LHCN-M2 (cell line): ENCODE measurements at regions not wholly inside any gene's neighbourhood (a gene's known extent, or its start where the extent isn't known, plus 50 kb on each side); places are given as distances from the start of the nearest gene placed in this dataset.
"Not testable (repeated sequence)": the region's sequence is repeated elsewhere in the genome, so short reads cannot be mapped to it uniquely, and the experiment has no call there.

Source experiments
- DNase-seq: peaks from one replicate; pipeline ENCODE4 v3.0.0-alpha.2; 2012; ENCODE audit warnings: low read depth

DNA sequence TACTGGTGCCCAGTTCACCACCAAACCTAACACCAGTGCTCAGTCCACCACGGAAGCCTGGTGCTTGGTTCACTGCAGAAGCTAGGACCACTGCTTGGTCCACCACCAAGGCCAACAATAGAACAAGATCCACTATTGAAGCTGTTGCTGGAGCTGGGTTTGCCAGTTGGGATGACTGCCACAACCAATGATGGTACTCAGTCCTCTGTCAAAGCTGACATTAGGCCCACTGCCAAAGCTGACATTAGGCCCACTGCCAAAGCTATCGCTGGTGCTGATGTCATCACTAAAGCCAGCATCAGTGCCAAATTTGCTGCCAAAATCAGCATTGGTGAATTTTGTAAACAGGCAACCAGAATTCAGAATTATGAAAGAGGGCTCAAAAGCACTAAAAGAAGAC is 1850.2 kb upstream of the RAG2 start:
- DNase-seq, result peak; percentile 28

- peak; percentile 53 for DNase-seq
Measured at GRCh38 chr11:38446336-38446735, 1848.3 kb upstream of the RAG2 start.

DNA sequence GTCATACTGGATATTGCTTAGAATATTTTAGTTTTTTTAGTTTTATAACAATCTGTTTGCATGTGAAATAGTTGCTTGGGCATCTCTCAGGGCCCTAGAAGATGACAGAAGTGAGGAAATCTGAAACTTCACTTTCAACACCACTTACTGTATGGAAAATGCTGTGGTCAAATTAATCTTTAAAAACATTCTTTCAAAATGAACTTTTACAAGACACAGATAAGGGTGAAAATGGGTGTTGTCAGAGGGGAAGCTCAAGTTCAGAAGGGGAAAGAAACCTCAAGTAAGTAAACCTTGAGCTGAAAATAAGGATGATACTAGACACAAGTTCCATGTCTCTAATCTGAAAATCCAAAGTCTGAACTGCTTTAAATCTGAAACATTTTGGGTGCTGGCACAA is 1840.1 kb upstream of the RAG2 start:
- no peak for DNase-seq

GRCh38 chr11:38425578-38425977 is 1827.5 kb upstream of the RAG2 start:
- no peak for DNase-seq

GRCh38 chr11:38423042-38423441 is 1825.0 kb upstream of the RAG2 start:
- DNase-seq, result no peak

DNA sequence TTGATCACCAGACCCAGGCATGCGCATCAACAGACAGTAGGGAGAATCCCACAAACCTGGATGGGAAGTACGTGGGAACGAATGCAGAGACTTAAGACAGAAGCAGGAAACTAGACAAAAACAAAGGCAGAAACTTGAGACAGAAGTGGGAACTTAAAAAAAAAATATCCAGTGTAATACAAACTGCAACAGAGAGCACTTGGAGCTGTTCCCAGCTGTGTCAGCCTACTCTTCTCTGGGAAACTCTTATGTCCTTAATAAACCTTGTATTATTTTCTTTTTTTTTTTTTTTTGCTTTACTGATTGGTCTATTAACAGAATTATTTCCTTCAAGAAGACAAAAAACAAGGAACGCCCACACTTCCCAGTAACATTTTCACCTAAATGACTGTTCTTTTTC is 1818.1 kb upstream of the RAG2 start:
- DNase-seq, result peak; percentile 5

DNA sequence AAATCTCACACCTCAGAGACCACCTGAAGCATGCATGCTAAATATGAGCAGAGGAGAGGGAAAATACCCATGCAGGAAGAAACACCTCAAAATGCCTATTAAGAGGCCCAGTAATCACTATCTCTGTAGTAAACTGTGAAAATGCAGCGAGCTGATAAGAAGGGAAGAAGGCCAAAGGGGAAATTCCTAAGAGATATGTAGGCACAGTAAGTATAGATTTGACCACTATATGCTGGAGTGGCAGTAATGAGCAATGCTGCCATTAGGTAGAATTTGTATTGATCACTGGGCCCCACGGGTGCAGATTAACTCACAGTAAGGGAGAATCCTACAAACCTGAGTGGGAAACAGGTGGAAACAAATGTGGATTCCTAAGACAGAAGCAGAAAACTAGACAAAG is 1813.1 kb upstream of the RAG2 start:
- DNase-seq, result no peak

DNA sequence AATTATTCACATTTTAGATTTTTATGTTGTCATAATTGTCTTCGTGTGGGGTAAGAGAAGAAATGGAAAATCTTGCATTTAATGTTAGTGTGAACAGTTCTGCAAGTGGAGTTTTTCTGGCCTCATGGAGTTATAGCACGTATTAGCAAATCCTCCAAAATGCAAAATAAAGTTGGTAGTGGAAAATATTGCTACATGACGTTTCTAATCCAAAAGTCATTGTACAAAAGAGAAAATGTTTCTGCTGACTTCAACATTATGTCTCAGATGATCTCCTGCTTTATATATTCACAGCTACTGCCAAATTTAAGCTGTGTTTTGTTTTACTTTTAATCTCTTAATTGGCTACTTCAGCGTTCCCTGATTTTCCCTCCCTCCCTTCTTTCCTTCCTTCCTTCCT is 1804.0 kb upstream of the RAG2 start:
- DNase-seq, result no peak

- DNase-seq, result peak; percentile 61
Measured at GRCh38 chr11:38392176-38392575, 1794.1 kb upstream of the RAG2 start.

- DNase-seq, result peak; percentile 38
Measured at GRCh38 chr11:38384568-38384967, 1786.5 kb upstream of the RAG2 start.

- DNase-seq, result no peak
Measured at GRCh38 chr11:38365274-38365673, 1767.2 kb upstream of the RAG2 start.

GRCh38 chr11:38356255-38356654 is 1758.2 kb upstream of the RAG2 start:
- DNase-seq, result no peak

DNA sequence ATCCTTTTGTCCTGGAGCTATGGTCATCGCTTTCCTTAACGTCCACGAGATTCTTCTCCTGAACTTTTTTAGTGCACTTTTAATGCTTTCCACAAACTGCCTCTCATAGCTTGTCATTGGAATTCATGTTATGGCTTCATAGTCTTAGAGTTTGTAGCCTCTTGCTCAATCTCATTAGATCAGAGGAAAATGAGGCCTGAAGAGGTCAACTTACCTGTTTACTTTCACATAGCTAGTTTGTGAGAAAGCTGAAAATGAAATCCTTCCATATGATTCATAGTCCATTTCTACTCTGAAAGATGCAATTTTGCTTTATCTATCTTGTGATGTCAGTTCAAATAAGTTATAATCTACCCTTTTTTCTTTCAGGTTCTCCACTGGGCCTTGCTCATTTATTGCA is 1747.2 kb upstream of the RAG2 start:
- peak; percentile 1 for DNase-seq

DNA sequence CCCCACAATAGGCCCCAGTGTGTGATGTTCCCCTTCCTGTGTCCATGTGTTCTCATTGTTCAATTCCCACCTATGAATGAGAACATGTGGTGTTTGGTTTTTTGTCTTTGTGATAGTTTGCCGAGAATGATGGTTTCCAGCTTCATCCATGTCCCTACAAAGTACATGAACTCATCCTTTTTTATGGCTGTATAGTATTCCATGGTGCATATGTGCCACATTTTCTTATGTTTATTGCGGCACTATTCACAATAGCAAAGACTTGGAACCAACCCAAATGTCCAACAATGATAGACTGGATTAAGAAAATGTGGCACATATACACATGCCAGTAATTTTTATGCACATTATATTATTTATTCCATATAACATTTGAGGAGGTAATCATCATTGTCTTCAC is 1743.6 kb upstream of the RAG2 start:
- DNase-seq, result not testable (repeated sequence)

DNA sequence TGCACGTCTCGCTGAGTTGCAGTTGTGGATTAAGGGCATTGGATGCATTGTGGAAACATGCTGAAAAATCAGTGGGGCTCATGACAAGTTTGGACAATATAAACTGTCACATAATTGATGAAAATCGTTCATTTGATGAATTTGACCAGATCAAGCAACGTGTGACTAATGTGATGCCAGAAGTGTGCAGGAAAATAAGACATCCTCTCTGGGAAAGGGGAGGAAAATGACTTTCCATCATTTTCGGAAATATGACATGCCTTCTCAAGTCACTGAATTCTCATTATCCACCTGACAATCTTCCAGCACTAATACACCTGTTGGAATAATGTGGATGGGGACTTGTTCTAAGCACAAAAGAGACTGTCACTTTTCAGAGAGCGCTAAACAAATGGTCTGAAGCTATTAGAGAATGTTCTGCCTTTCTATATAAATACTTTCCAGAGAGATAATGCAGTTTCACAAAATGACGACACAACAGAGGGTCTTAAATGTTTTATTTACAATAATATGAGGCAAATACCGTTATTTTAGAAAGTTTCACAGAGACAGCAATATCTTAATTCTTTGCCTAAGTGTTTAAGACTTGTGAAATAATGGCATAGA is 1741.9 kb upstream of the RAG2 start:
- no peak for DNase-seq

- DNase-seq, result not testable (repeated sequence)
Measured at GRCh38 chr11:38338022-38338421, 1740.0 kb upstream of the RAG2 start.

DNA sequence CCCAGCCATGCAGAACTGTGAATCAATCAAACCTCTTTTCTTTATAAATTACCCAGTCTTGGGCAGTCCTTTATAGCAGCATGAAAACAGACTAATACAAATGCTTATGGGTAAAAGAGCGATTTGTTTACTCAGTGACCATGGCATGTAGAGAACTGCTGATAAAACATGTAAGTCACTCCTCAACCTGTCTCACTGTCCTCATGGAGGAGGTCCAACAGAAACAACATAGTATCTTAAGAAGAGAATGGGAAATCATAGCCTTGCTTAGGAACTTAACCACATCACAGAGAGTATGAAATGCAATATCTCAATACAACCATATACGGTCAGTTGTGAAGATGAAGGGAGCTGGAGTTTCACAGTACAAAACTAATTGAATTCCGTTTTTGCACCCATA is 1734.0 kb upstream of the RAG2 start:
- no peak for DNase-seq

DNA sequence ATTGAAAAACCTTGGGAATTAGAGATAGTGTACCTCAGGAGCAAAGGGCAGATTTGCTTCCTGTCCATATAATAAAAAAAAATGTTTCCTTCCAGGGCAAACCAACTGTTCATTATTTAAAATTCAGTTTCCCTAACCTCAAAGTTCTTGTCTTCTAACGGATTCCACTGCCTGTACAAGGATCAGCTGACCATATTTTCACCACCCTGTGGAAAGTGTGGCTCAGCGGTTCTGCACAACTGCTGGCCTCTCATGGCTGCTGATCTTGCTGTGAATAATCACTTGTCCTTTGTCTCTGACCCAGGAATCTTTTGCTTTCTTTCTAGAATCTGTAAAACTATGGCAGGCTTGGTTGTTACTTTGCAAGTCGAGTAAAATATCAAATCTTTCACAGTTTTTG is 1732.5 kb upstream of the RAG2 start:
- no peak for DNase-seq

GRCh38 chr11:38323961-38324761 is 1726.1 kb upstream of the RAG2 start:
- DNase-seq, result peak; percentile 28

- peak; percentile 10 for DNase-seq
Measured at GRCh38 chr11:38315151-38315550, 1717.1 kb upstream of the RAG2 start.

GRCh38 chr11:38307455-38307854 is 1709.4 kb upstream of the RAG2 start:
- no peak for DNase-seq

- no peak for DNase-seq
Measured at GRCh38 chr11:38305682-38306081, 1707.6 kb upstream of the RAG2 start.

- no peak for DNase-seq
Measured at GRCh38 chr11:38304926-38305325, 1706.9 kb upstream of the RAG2 start.
